Spleen (tissue), 11 donors: ENCODE measurements at regions not wholly inside any gene's neighbourhood (a gene's known extent, or its start where the extent isn't known, plus 50 kb on each side); places are given as distances from the start of the nearest gene placed in this dataset.

Source experiments
- DNase-seq: peaks from one replicate; pipeline ENCODE4 v3.0.0-alpha.2; 2020
- H3K27ac ChIP-seq, 8 donors: fragments of 200-600 bp; sonication (generic) in 7 of 8; 1 replicate in 4 of 8; 2 replicates in 4 of 8; pipeline versions ENCODE4 v1.5.0 to v1.8.0; 2016 to 2021; ENCODE audit warnings: inconsistent platforms in 4 of 8, mild to moderate bottlenecking in 4 of 8, moderate library complexity in 1 of 8
- H3K27me3 ChIP-seq, 7 donors: fragments of 200-600 bp; sonication (generic) in 6 of 7; replicated peaks in 1 of 7; 1 replicate in 4 of 7; 2 replicates in 3 of 7; pipeline versions ENCODE4 v1.5.0 to v1.8.0; 2016 to 2021; ENCODE audit warnings: inconsistent platforms in 3 of 7, mild to moderate bottlenecking in 1 of 7
- H3K36me3 ChIP-seq, 6 donors: fragments of 200-600 bp; sonication (generic) in 5 of 6; 1 replicate in 4 of 6; 2 replicates in 2 of 6; pipeline versions ENCODE4 v1.5.0 to v1.8.0; 2016 to 2021; ENCODE audit warnings: inconsistent platforms in 2 of 6
- H3K4me1 ChIP-seq, 6 donors: fragments of 200-600 bp; sonication (generic) in 5 of 6; 1 replicate in 3 of 6; 2 replicates in 3 of 6; pipeline versions ENCODE4 v1.5.0 to v1.8.0; 2016 to 2021; ENCODE audit warnings: inconsistent platforms in 3 of 6
- H3K4me3 ChIP-seq, 8 donors: fragments of 200-600 bp; sonication (generic) in 7 of 8; 1 replicate in 4 of 8; 2 replicates in 4 of 8; pipeline versions ENCODE4 v1.5.0 to v1.8.0; 2016 to 2021; ENCODE audit warnings: inconsistent platforms in 4 of 8, mild to moderate bottlenecking in 4 of 8, moderate library complexity in 2 of 8
- H3K9me3 ChIP-seq, 8 donors: fragments of 200-600 bp; sonication (generic) in 7 of 8; 1 replicate in 4 of 8; 2 replicates in 4 of 8; pipeline versions ENCODE4 v1.5.0 to v1.8.0; 2016 to 2021; ENCODE audit warnings: inconsistent platforms in 4 of 8
- CTCF ChIP-seq, 11 experiments: fragments of 200-600 bp in 7 of 11; fragments of 450-650 bp in 4 of 11; sonication (generic) in 4 of 11; IDR thresholded peaks in 8 of 11; conservative IDR thresholded peaks in 3 of 11; 1 replicate in 7 of 11; 2 replicates in 4 of 11; pipeline versions ENCODE4 v1.4.0 to v1.8.0; 2016 to 2021; ENCODE audit warnings: antibody characterized with exemption in 11 of 11, inconsistent platforms in 4 of 11, mild to moderate bottlenecking in 1 of 11
- POLR2A ChIP-seq, 3 donors: fragments of 450-650 bp; IDR thresholded peaks; one replicate each; pipeline ENCODE4 v1.5.1; 2017; ENCODE audit warnings: antibody characterized with exemption in 3 of 3, mild to moderate bottlenecking in 1 of 3
- POLR2AphosphoS5 ChIP-seq, 3 donors: sonication (generic); formaldehyde crosslinking; IDR thresholded peaks; one replicate each; pipeline ENCODE4 v1.5.1; 2017; ENCODE audit warnings: antibody characterized with exemption in 3 of 3
- WGBS, 5 donors: extraction: QIAGEN DNeasy Blood & Tissue Kit in 3 of 5; methylation state at CpG; one replicate each; pipeline versions ENCODE4 v1.1.5 to v1.1.7; 2013 to 2018; 5-methylcytosine and 5-hydroxymethylcytosine counted together
- intact Hi-C: fragments of 100-400 bp; cut with DNase I; formaldehyde crosslinking; loops from one replicate; pipeline ENCODE4 v1.15.0; 2023; ENCODE audit warnings: low total_unique reads
- donor health status: healthy with polysubstance abuse.
- donor health status: DM: no; HTN: no; CAD: no; lungs with moderate emphysema.
- donor health status: DM: no; HTN: no; CAD: no.
- donor health status: Bipolar disorder and iron deficiency.
- donor health status: healthy.
- donor health status: DM: no; HTN: no; CAD: no.
- donor health status: DM: yes; HTN: yes; CAD: no.

- intact Hi-C loops, result no loop called here
- Histone ChIP-seq H3K4me3 (no peak overlapping the region), H3K27ac (no peak overlapping the region), H3K27me3 (peaks cover 0 to 4% (median 0%) of the 10 kb centered on the region in 7 donors), H3K36me3 (no peaks in the 10 kb centered on the region), H3K9me3 (no peaks in the 10 kb centered on the region), H3K4me1 (no peaks in the 10 kb centered on the region)
- no peak for TF ChIP-seq CTCF (IDR thresholded peaks at IDR 0.05 in 8 of 11, conservative IDR thresholded peaks at IDR 0.05 in 3 of 11)
- no peak for TF ChIP-seq POLR2A (IDR thresholded peaks at IDR 0.05)
- no peak for TF ChIP-seq POLR2AphosphoS5 (IDR thresholded peaks at IDR 0.05)
- no peak for DNase-seq
- WGBS, 5 donors, result 66 to 76% (median 69%) methylated on average over 3 of the region's 3 CpGs
Observed at GRCh38 chr5:6941631-6942030, 228.4 kb downstream of the TENT4A start.

GRCh38 chr5:6943197-6944112, 230.2 kb downstream of the TENT4A start:
- DNase-seq, result no peak
- no peak overlapping the region for H3K4me3 ChIP-seq
- no peaks in the 10 kb centered on the region for H3K9me3 ChIP-seq
- TF ChIP-seq CTCF (IDR thresholded peaks at IDR 0.05 in 8 of 11, conservative IDR thresholded peaks at IDR 0.05 in 3 of 11) (no peak), POLR2AphosphoS5 (IDR thresholded peaks at IDR 0.05) (no peak), POLR2A (IDR thresholded peaks at IDR 0.05) (no peak)
- WGBS, 5 donors, result 83 to 89% (median 86%) methylated on average over 11 of the region's 11 CpGs
- H3K4me1 ChIP-seq, result no peaks in the 10 kb centered on the region
- no peak overlapping the region for H3K27ac ChIP-seq
- no peaks in the 10 kb centered on the region for H3K36me3 ChIP-seq
- H3K27me3 ChIP-seq, result peaks cover 0 to 4% (median 0%) of the 10 kb centered on the region in 7 donors
- intact Hi-C loops, result no loop called here

- no peaks in the 10 kb centered on the region for H3K4me1 ChIP-seq
- H3K27me3 ChIP-seq, result peaks cover 0 to 17% (median 0%) of the 10 kb centered on the region in 7 donors
- no peaks in the 10 kb centered on the region for H3K9me3 ChIP-seq
- H3K27ac ChIP-seq, result no peak overlapping the region
- TF ChIP-seq POLR2A (IDR thresholded peaks at IDR 0.05) (no peak), POLR2AphosphoS5 (IDR thresholded peaks at IDR 0.05) (no peak), CTCF (IDR thresholded peaks at IDR 0.05 in 8 of 11, conservative IDR thresholded peaks at IDR 0.05 in 3 of 11) (no peak)
- no peak overlapping the region for H3K4me3 ChIP-seq
- no peaks in the 10 kb centered on the region for H3K36me3 ChIP-seq
- WGBS, 5 donors, result 49 to 73% (median 58%) methylated on average over 2 of the region's 2 CpGs
- intact Hi-C loops, result no loop called here
- DNase-seq, result no peak
Observed at GRCh38 chr5:6948562-6948961, 235.3 kb downstream of the TENT4A start.

GRCh38 chr5:6949230-6949629, 236.0 kb downstream of the TENT4A start:
- Histone ChIP-seq H3K4me1 (no peaks in the 10 kb centered on the region), H3K9me3 (no peaks in the 10 kb centered on the region), H3K36me3 (no peaks in the 10 kb centered on the region), H3K4me3 (no peak overlapping the region), H3K27ac (no peak overlapping the region), H3K27me3 (peaks cover 0 to 17% (median 0%) of the 10 kb centered on the region in 7 donors)
- TF ChIP-seq POLR2A (IDR thresholded peaks at IDR 0.05) (no peak), POLR2AphosphoS5 (IDR thresholded peaks at IDR 0.05) (no peak), CTCF (IDR thresholded peaks at IDR 0.05 in 8 of 11, conservative IDR thresholded peaks at IDR 0.05 in 3 of 11) (no peak)
- DNase-seq, result no peak
- WGBS, 5 donors, result 62 to 87% (median 71%) methylated on average over 3 of the region's 3 CpGs
- intact Hi-C loops, result no loop called here
